HG03175 (cell line): ENCODE measurements at regions not wholly inside any gene's neighbourhood (a gene's known extent, or its start where the extent isn't known, plus 50 kb on each side); places are given as distances from the start of the nearest gene placed in this dataset.
"Not testable (repeated sequence)": the region's sequence is repeated elsewhere in the genome, so short reads cannot be mapped to it uniquely, and the experiment has no call there.

ENCODE experiments used
- ATAC-seq: cut with Tn5 transposase; IDR thresholded peaks from one replicate; pipeline ENCODE4 v1.9.1; 2021; ENCODE audit warnings: mild to moderate bottlenecking, moderate library complexity; ENCODE audit not compliant: unreplicated experiment

DNA sequence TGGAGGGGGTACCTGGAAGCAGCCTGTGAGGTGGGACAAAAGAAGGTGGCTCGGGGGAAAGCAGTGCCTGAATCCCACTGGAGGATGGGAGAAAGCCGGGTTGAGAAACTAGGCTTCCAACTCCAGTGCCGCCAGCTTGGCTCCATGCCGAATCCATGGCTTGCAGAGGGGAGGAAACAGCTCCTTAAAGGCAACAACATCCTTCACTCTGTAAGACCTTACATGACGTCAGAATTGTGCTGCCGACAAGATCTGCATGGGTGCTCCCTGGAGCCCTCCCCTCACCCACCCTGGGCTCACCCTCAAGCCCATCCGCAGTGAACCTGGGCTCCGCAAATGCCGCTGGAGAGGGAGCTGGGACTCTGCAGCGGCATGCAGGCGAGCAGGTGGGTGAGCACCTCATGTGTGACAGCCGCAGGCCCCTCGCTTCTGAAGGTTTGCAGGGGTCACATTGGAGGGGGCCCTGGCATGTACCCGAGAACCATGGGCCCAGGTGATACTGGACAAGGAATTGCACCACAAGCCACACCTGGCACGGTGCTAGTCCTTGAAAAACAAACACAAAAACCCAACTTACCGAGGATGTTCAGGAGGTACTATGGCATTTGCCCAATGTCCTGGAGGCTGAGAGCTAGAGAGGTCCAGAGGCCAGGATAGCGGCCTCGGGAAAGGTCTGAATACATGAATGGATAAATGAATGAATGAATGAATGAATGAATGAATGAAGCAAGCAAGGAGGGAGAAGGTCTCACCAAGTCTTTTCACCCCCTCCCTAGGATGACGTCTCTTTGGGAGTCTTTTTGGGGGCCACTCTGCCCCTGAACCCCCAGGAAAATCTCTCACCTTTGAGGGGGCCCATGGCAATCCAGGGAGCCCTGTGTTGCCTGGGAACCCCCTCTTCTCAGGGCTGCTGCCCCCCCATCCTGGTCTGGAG, 238.6 kb upstream of the SHH start:
- no peak for ATAC-seq

DNA sequence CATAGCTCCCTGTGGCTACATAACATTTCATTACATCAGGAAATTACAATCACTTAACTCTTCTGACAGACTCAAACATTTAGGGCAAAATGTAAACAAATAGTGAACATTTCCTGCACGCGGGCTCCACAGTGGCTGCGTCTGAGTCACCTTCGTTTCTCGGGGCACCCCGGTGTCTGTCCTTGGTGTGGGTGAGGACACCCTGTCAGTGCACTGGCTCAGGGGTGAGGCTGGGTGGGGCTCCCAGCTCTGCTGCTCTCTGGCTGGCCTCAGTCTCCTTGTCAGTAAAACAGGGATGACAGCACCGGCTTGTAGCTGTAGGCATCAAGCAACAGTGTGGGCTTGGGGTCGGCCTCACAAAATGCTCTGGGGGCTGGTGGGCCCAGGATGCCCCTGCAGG, 237.1 kb upstream of the SHH start:
- no peak for ATAC-seq

DNA sequence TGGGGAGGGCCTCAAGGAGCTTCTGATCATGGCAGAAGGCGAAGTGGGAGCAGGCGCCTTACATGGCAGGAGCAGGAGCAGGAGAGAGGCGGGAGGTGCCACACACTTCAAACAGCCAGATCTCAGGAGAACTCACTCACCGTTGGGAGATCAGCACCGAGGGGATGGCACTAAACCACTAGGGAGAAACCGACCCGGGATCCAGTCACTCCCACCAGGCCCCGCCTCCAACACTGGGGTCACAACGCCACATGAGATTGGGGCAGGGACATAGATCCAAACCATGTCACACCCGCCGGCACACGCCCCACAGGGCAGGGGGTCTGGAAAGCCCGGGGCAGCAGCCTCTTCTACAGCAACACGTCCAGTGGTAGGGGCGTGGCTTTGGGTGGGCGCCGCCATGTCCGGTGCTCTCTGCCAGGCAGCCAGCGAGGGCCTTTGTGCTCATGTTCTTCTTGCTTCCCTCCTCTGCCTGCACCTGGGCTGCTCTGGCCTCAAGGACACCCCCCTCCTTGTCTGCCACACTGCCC, 233.8 kb upstream of the SHH start:
- ATAC-seq = no peak

DNA sequence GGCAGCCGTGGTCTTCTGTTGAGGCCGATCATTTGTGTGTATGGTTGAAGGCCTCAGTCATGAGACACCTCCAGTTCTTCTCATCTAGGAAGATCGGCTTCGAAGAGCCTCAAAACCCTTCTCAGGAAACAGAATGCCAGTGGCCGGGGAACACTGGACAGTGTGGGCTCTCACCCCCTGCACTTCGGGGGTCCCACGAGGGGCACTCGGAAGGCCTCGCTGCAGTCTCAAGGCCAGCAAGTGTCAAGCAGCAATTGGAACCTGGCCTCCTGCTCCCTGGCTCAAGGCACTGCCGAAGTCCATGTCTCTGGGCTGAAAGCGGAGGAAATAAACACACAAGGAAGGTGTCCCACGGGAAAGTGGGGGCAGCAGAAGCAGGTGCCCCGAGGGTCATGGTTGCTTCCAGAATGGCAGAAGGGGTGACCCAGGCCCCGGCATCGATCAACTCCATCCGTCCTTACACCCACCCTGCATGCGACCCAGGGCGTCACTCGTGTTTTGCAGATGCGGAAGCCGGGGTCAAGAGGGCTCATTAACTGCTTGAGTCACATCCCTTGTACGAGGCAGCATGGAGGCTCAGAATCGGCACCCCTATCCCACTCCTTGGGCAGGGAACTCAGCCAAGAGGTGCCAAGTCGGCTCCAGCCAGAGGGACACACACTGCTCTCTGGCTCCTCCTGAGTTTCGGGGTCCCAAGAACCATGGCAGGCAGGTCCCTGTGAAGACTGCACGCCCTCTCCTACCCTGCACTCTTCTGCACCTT, 231.3 kb upstream of the SHH start:
- no peak for ATAC-seq

- ATAC-seq = no peak
Observed at GRCh38 chr7:156041398-156041797, 229.1 kb upstream of the SHH start.

DNA sequence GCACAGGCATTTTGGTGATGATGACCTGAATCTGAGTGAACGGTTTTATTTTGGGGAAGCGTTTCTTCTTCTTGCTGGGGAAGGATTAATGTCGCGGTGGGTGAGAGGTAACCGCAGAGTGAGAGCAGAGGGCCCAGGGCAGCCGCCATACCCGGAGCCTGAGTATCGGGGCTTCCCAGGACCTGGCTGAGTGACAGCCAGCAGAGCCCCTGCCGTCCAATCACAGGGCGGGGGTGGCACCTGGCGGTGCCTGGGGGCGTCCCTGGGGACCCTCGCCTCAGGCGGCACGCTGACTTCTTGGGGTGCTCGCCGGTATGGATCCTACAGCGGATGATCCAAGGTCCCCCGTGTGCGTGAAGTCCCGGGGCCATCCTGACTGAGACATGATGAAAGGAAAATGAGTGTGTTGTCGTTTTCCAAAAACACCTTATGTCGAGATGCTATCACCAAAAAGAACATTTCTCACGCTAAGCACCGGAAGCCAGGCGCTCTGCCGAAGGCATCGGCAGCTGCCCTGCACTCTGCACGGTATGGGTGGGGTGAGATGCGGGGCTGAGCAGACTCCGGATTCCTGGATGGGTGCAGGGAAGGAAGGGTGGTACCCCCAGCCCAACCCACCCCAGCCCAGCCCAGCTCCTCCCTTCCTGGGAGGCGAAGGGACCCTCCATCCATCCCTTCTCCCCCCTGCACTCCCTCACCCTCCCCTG, 227.9 kb upstream of the SHH start:
- ATAC-seq = no peak

- no peak for ATAC-seq
Observed at GRCh38 chr7:156039194-156039593, 226.9 kb upstream of the SHH start.

DNA sequence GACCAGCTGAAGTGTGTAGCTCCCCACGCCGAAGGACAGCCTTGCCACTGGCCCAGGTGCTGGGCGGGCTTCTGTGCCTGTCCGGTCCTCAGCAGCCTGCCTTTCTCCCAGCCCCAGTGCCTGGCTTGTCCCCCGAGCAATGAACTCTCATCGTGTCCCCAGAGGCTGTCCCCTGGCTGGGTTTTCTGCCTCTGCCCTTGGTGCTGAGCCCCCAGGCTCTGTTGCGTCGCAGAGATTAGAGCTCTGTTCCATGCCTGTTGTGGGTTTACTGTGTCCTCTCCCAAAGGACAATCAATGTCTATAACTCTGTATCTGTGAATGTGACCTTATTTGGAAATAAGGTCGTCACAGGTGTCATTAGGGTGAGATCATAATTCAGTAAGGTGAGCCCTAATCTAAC, 226.1 kb upstream of the SHH start:
- no peak for ATAC-seq

DNA sequence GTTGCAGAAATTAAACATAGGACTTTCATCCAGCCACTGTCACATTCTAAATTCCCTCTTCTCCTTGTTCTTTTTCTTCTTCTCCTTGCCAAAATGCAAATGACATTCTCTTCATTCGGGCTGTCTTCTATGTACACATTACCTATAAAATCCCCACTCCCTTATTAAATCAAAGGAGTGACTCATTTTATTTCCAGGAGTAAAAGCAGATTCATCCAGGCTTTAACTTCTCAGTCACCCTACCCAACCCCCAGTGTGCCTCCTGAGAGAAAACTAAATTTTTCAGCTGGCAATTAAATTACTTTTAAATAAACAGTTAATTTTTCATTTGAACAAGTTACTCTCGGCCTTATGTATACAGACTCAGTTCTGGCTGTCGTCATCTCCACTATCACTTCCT, 223.9 kb upstream of the SHH start:
- ATAC-seq = no peak

DNA sequence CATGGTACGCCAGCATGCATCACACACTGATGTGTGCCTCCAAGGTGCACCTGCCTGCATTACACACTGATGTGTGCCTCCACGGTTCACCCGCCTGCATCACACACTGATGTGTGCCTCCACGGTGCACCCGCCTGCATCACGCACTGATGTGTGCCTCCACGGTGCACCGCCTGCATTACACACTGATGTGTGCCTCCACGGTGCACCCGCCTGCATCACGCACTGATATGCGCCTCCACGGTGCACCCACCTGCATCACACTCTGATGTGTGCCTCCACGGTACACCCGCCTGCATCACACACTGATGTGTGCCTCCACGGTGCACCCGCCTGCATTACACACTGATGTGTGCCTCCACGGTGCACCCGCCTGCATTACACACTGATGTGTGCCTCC, 223.1 kb upstream of the SHH start:
- ATAC-seq = not testable (repeated sequence)

DNA sequence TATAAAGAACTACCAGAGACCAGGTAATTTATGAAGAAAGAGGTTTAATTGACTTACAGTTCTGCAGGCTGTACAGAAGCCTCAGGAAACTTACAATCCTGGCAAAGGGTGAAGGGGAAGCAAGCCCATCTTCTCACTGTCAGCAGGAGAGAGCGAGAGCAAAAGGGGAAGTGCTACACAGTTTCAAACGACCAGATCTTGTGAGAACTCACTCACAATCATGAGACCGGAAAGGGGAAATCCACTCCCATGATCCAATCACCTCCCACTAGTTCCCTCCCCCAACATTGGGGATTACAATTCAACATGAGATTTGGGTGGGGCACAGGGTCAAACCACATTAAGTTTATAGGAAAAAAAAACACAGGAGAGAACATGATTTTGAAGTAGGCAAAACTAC, 222.1 kb upstream of the SHH start:
- ATAC-seq = peak; percentile 49

DNA sequence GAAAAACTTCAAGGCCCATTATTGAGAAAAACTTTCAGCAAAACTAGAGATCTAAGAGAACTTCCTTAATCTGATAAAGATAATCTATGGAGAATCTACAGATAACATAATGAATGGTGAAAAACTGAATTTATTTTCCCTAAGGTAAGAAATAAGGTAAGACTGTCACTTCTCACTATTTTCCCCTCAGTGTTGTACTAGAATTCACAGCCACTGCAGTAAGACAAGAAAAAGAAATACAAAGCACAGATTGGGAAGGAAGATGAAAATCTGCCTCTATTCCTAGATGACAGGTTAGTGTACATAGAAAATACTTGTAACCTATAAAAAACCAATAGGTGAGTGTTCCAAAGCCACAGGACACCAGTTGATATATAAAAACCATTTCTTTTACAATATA, 220.7 kb upstream of the SHH start:
- no peak for ATAC-seq

DNA sequence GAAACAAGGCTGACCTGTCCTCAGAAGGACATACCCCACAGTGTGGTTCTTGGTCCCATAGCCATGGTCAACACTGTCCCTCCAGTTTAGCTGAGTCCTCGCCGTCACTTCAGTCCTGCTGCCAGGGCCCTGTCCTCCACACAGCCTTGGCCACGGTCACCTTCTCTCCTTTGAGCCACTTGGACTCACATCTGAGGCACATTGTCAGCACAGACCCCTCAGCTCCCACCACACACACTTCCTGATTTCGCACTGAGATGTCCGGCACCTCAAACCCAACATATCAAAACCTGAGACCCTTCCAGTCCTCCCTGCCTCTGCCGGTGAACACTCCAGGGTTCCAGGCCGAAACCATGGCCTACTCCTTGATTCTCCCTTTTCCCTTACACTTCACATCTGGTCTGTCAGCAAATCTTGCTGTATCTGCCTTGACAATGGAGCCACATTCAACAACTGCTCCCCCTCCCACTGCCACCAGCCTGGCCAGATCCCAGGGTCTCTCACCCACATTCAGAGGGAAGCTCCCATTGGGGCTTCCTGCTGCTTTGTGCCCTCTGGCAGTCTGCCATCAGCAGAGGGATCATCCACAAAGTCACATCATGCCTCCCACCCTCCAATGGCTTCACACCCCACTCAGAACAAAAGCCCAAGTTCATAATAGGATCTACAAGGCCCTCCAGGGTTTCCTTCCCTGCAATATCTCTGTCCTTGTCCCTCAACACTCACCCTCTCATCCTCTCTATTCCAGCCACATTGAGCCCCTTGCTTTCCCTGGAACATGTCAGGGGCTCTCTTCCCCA, 219.6 kb upstream of the SHH start:
- no peak for ATAC-seq

DNA sequence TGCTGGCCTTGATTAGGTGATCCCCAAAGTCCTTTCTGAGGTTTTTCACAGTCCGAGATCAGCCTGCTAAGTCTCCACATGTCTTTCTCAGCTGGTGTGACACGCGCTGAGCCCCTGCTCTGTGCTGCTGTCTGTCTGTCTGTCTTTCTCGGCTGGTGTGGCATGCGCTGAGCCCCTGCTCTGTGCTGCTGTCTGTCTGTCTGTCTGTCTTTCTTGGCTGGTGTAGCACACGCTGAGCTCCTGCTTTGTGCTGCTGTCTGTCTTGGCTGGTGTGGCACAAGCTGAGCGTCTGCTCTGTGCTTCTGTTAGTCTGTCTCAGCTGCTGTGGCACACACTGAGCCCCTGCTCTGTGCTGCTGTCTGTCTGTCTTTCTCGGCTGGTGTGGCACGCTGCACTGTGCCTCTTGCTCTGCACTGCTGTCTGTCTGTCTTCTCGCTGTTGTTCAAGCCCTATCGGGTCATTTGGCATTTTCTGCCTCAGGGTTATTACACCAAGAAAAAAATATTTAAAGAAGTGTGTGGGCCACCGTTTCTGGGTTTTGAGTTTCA, 217.3 kb upstream of the SHH start:
- ATAC-seq = no peak

DNA sequence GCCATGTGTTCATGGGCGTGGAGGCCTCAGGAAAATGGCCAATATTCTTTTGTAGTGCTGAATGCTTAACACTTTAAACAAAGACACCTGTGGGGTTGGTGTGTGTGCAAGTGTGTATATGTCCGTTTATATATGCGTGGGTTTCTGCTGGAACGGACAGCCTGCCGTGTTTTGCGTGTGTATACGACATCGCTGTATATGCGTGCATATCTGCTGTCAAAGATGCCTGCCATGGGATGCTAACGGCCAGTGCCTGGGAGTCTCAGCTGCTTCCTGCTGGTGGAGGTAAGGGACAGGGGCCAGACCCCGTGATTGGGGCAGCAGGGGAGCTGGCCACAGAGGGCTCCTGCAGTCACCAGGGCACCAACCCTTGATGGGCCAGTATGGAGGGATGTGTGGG, 216.3 kb upstream of the SHH start:
- ATAC-seq = no peak

DNA sequence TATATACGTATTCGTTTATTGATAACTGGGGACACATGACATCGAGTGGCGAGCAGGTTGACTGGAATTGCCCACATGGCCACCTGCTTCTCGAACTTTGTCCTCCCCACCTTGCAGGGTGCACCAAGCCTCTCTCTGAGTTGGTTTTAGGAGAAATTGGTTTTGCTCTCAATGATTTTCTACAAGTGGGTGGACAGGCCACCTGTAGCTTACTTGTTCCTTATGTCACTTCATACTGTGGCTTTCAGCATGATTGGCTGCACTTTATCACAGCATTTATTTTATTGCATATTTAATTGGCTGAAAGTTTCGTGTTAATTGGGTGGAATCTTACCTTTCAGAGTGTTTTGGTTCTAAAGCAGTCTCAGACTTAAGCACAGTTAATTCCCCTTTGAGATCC, 215.6 kb upstream of the SHH start:
- no peak for ATAC-seq

DNA sequence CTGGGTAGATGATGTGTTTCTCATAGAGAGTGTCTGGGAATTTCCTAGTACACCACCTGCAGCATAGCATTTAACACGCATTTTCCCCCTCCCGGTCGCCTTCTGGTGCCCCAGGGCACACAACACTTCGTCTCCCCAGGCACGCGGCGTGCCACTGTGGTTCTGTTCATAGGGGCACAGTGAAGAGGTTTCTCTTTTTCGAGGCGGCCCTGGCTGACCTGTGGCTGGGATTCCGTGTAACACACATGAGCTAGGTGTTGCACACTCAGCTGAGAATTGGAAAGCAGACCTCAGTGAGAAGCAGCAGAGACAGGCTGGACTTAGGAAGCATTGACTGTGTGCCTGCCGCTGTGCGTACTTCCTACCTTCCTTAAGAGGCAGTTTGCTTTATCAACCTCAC, 214.3 kb upstream of the SHH start:
- no peak for ATAC-seq

GRCh38 chr7:156026076-156026600, 213.9 kb upstream of the SHH start:
- ATAC-seq = no peak

DNA sequence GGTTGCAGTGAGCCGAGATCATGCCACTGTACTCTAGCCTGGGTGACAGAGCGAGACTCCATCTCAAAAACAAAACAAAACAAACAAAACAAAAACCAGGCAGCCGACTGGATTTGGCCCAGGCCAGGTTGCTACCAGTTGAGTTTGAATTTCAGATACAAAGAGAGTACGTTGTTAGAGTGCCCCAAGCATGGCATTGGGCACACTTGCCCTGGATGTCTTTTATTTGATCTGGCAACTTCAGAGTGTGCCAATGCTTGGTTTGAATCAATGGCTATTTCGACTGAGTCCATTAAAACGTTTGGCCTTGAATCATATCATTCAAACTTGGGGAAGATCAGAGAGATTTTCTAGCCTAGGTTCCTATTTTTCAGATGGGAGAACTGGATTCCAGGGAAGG, 213.4 kb upstream of the SHH start:
- no peak for ATAC-seq

GRCh38 chr7:156024201-156024600, 211.9 kb upstream of the SHH start:
- ATAC-seq = no peak
